Suppressor macrophage treated with lipopolysaccharide for 1 hour (primary cell): ENCODE measurements at regions not wholly inside any gene's neighbourhood (a gene's known extent, or its start where the extent isn't known, plus 50 kb on each side); places are given as distances from the start of the nearest gene placed in this dataset.
"Not testable (repeated sequence)": the region's sequence is repeated elsewhere in the genome, so short reads cannot be mapped to it uniquely, and the experiment has no call there.

ENCODE experiments used
- DNase-seq, 3 donors: peaks; one replicate each; pipeline ENCODE4 v3.0.0-alpha.2; 2020 to 2022

GRCh38 chrY:10958122-10958521 is 1430.4 kb downstream of the TSPY10 start:
- not testable (repeated sequence) for DNase-seq

GRCh38 chrY:10973422-10973821 is 1445.7 kb downstream of the TSPY10 start:
- no peak for DNase-seq

GRCh38 chrY:10986655-10987054 is 1459.0 kb downstream of the TSPY10 start:
- no peak for DNase-seq

GRCh38 chrY:10987626-10988025 is 1459.9 kb downstream of the TSPY10 start:
- DNase-seq, result no peak

GRCh38 chrY:10993955-10994354 is 1466.3 kb downstream of the TSPY10 start:
- DNase-seq, result no peak

- DNase-seq, result not testable (repeated sequence)
Observed at GRCh38 chrY:10999715-11000114, 1472.0 kb downstream of the TSPY10 start.

GRCh38 chrY:11014229-11014628 is 1486.5 kb downstream of the TSPY10 start:
- not testable (repeated sequence) for DNase-seq

- no peak for DNase-seq
Observed at GRCh38 chrY:11022734-11023133, 1495.1 kb downstream of the TSPY10 start.

GRCh38 chrY:11044234-11044883 is 1516.7 kb downstream of the TSPY10 start:
- DNase-seq, result no peak

GRCh38 chrY:11063486-11063885 is 1535.8 kb downstream of the TSPY10 start:
- DNase-seq, result no peak

- no peak for DNase-seq
Observed at GRCh38 chrY:11063960-11064359, 1536.3 kb downstream of the TSPY10 start.

- DNase-seq, result no peak
Observed at GRCh38 chrY:11064376-11064775, 1536.7 kb downstream of the TSPY10 start.

- no peak for DNase-seq
Observed at GRCh38 chrY:11069271-11069670, 1541.6 kb downstream of the TSPY10 start.

GRCh38 chrY:11070250-11071113 is 1542.8 kb downstream of the TSPY10 start:
- no peak for DNase-seq

- not testable (repeated sequence) for DNase-seq
Observed at GRCh38 chrY:11085801-11086200, 1558.1 kb downstream of the TSPY10 start.

GRCh38 chrY:11097498-11097897 is 1569.8 kb downstream of the TSPY10 start:
- DNase-seq, result not testable (repeated sequence)

- not testable (repeated sequence) for DNase-seq
Observed at GRCh38 chrY:11098419-11098818, 1570.7 kb downstream of the TSPY10 start.

GRCh38 chrY:11099004-11099403 is 1571.3 kb downstream of the TSPY10 start:
- no peak for DNase-seq

GRCh38 chrY:11100472-11100871 is 1572.8 kb downstream of the TSPY10 start:
- DNase-seq, result not testable (repeated sequence)

- DNase-seq, result not testable (repeated sequence)
Observed at GRCh38 chrY:11102987-11103386, 1575.3 kb downstream of the TSPY10 start.

GRCh38 chrY:11107127-11107918 is 1579.6 kb downstream of the TSPY10 start:
- not testable (repeated sequence) for DNase-seq

GRCh38 chrY:11151724-11152123 is 1549.3 kb upstream of the USP9Y start:
- not testable (repeated sequence) for DNase-seq

- DNase-seq, result not testable (repeated sequence)
Observed at GRCh38 chrY:11156100-11156499, 1544.9 kb upstream of the USP9Y start.
